ENCODE measurements at regions not wholly inside any gene's neighbourhood (a gene's known extent, or its start where the extent isn't known, plus 50 kb on each side); places are given as distances from the start of the nearest gene placed in this dataset.

GRCh38 chr10:81127931-81128330 lies 590.2 kb downstream of the SH2D4B start:
- no peaks in the 10 kb centered on the region for H4K20me1 ChIP-seq (ENCODE audit: insufficient read depth, low read length)
- H3K9ac ChIP-seq (ENCODE audit: low read length) = no peak overlapping the region
- H3K4me2 ChIP-seq (ENCODE audit: low read length) = no peak overlapping the region
- Mint-ChIP-seq H3K27me3 (ENCODE audit: low read depth, unreplicated experiment) (no peaks in the 10 kb centered on the region), H3K4me1 (ENCODE audit: low read depth, unreplicated experiment) (peaks cover 5% of the 10 kb centered on the region), H3K4me3 (ENCODE audit: unreplicated experiment) (no peak overlapping the region), H3K9me3 (ENCODE audit: unreplicated experiment) (no peaks in the 10 kb centered on the region), H3K27ac (ENCODE audit: unreplicated experiment) (no peak overlapping the region), H3K36me3 (ENCODE audit: low read depth, unreplicated experiment) (no peaks in the 10 kb centered on the region)
- H2AFZ ChIP-seq (ENCODE audit: low read depth, low read length) = no peak overlapping the region
- H3K36me3 ChIP-seq (ENCODE audit: insufficient read depth, low read length) = no peaks in the 10 kb centered on the region
- no peak overlapping the region for H3K4me3 ChIP-seq (ENCODE audit: insufficient read depth, low read depth, low read length)
- no peaks in the 10 kb centered on the region for H3K79me2 ChIP-seq (ENCODE audit: insufficient read depth, low read length)
- no peak for FAIRE-seq
- DNase-seq (ENCODE audit: low read depth) = no peak
- no peaks in the 10 kb centered on the region for H3K9me3 ChIP-seq (ENCODE audit: insufficient read depth, low read depth, low read length)
- H3K27ac ChIP-seq (ENCODE audit: low read depth, low read length) = no peak overlapping the region
- H3K27me3 ChIP-seq (ENCODE audit: insufficient read depth, low read length) = no peaks in the 10 kb centered on the region
- TF ChIP-seq CTCF (IDR thresholded peaks at IDR 0.05; ENCODE audit: insufficient read depth, low read depth, low read length) (no peak), EZH2 (IDR thresholded peaks at IDR 0.05; ENCODE audit: insufficient read depth, low read length) (no peak)
- no peaks in the 10 kb centered on the region for H3K4me1 ChIP-seq (ENCODE audit: insufficient read depth, low read length)

GRCh38 chr10:81130014-81130413 lies 592.3 kb downstream of the SH2D4B start:
- Histone ChIP-seq H3K4me2 (ENCODE audit: low read length) (no peak overlapping the region), H3K9ac (ENCODE audit: low read length) (no peak overlapping the region), H3K27ac (ENCODE audit: low read depth, low read length) (no peak overlapping the region), H2AFZ (ENCODE audit: low read depth, low read length) (no peak overlapping the region), H3K4me1 (ENCODE audit: insufficient read depth, low read length) (no peaks in the 10 kb centered on the region), H4K20me1 (ENCODE audit: insufficient read depth, low read length) (no peaks in the 10 kb centered on the region), H3K4me3 (ENCODE audit: insufficient read depth, low read depth, low read length) (no peak overlapping the region), H3K79me2 (ENCODE audit: insufficient read depth, low read length) (no peaks in the 10 kb centered on the region), H3K27me3 (ENCODE audit: insufficient read depth, low read length) (no peaks in the 10 kb centered on the region), H3K36me3 (ENCODE audit: insufficient read depth, low read length) (no peaks in the 10 kb centered on the region), H3K9me3 (ENCODE audit: insufficient read depth, low read depth, low read length) (no peaks in the 10 kb centered on the region)
- TF ChIP-seq CTCF (IDR thresholded peaks at IDR 0.05; ENCODE audit: insufficient read depth, low read depth, low read length) = no peak
- no peak for TF ChIP-seq EZH2 (IDR thresholded peaks at IDR 0.05; ENCODE audit: insufficient read depth, low read length)
- no peaks in the 10 kb centered on the region for H3K27me3 Mint-ChIP-seq (ENCODE audit: low read depth, unreplicated experiment)
- FAIRE-seq (no peak), DNase-seq (ENCODE audit: low read depth) (no peak)
- peaks cover 5% of the 10 kb centered on the region for H3K4me1 Mint-ChIP-seq (ENCODE audit: low read depth, unreplicated experiment)
- no peaks in the 10 kb centered on the region for H3K36me3 Mint-ChIP-seq (ENCODE audit: low read depth, unreplicated experiment)
- no peak overlapping the region for H3K27ac Mint-ChIP-seq (ENCODE audit: unreplicated experiment)
- H3K9me3 Mint-ChIP-seq (ENCODE audit: unreplicated experiment) = no peaks in the 10 kb centered on the region
- no peak overlapping the region for H3K4me3 Mint-ChIP-seq (ENCODE audit: unreplicated experiment)

GRCh38 chr10:81135851-81136250 lies 598.1 kb downstream of the SH2D4B start:
- no peaks in the 10 kb centered on the region for H4K20me1 ChIP-seq (ENCODE audit: insufficient read depth, low read length)
- no peaks in the 10 kb centered on the region for H3K4me1 ChIP-seq (ENCODE audit: insufficient read depth, low read length)
- H3K9me3 Mint-ChIP-seq (ENCODE audit: unreplicated experiment) = no peaks in the 10 kb centered on the region
- H3K36me3 Mint-ChIP-seq (ENCODE audit: low read depth, unreplicated experiment) = no peaks in the 10 kb centered on the region
- FAIRE-seq (no peak), DNase-seq (ENCODE audit: low read depth) (no peak)
- H3K4me3 ChIP-seq (ENCODE audit: insufficient read depth, low read depth, low read length) = no peak overlapping the region
- no peak overlapping the region for H3K4me2 ChIP-seq (ENCODE audit: low read length)
- H3K4me3 Mint-ChIP-seq (ENCODE audit: unreplicated experiment) = no peak overlapping the region
- no peak overlapping the region for H3K27ac Mint-ChIP-seq (ENCODE audit: unreplicated experiment)
- no peak overlapping the region for H3K27ac ChIP-seq (ENCODE audit: low read depth, low read length)
- no peaks in the 10 kb centered on the region for H3K27me3 Mint-ChIP-seq (ENCODE audit: low read depth, unreplicated experiment)
- no peaks in the 10 kb centered on the region for H3K9me3 ChIP-seq (ENCODE audit: insufficient read depth, low read depth, low read length)
- H3K36me3 ChIP-seq (ENCODE audit: insufficient read depth, low read length) = no peaks in the 10 kb centered on the region
- no peak overlapping the region for H3K9ac ChIP-seq (ENCODE audit: low read length)
- TF ChIP-seq CTCF (IDR thresholded peaks at IDR 0.05; ENCODE audit: insufficient read depth, low read depth, low read length) = no peak
- no peak for TF ChIP-seq EZH2 (IDR thresholded peaks at IDR 0.05; ENCODE audit: insufficient read depth, low read length)
- H2AFZ ChIP-seq (ENCODE audit: low read depth, low read length) = no peak overlapping the region
- H3K79me2 ChIP-seq (ENCODE audit: insufficient read depth, low read length) = no peaks in the 10 kb centered on the region
- H3K4me1 Mint-ChIP-seq (ENCODE audit: low read depth, unreplicated experiment) = no peaks in the 10 kb centered on the region
- no peaks in the 10 kb centered on the region for H3K27me3 ChIP-seq (ENCODE audit: insufficient read depth, low read length)

All from astrocyte (in vitro differentiated cells and primary cell).